ENCODE measurements at regions not wholly inside any gene's neighbourhood (a gene's known extent, or its start where the extent isn't known, plus 50 kb on each side); places are given as distances from the start of the nearest gene placed in this dataset.

GRCh38 chr14:101407328-101407727, 154.0 kb upstream of the DIO3 start:
- TF ChIP-seq POLR2A (IDR thresholded peaks at IDR 0.05) = no peak
- TF ChIP-seq, protein P1, sequence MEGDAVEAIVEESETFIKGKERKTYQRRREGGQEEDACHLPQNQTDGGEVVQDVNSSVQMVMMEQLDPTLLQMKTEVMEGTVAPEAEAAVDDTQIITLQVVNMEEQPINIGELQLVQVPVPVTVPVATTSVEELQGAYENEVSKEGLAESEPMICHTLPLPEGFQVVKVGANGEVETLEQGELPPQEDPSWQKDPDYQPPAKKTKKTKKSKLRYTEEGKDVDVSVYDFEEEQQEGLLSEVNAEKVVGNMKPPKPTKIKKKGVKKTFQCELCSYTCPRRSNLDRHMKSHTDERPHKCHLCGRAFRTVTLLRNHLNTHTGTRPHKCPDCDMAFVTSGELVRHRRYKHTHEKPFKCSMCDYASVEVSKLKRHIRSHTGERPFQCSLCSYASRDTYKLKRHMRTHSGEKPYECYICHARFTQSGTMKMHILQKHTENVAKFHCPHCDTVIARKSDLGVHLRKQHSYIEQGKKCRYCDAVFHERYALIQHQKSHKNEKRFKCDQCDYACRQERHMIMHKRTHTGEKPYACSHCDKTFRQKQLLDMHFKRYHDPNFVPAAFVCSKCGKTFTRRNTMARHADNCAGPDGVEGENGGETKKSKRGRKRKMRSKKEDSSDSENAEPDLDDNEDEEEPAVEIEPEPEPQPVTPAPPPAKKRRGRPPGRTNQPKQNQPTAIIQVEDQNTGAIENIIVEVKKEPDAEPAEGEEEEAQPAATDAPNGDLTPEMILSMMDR (IDR thresholded peaks at IDR 0.05) = no peak
